GM23338 (cell line): ENCODE measurements at regions not wholly inside any gene's neighbourhood (a gene's known extent, or its start where the extent isn't known, plus 50 kb on each side); places are given as distances from the start of the nearest gene placed in this dataset.

Source experiments
- ATAC-seq: fragments of 200-7000 bp; cut with Tn5 transposase; 3 replicates; pipeline ENCODE4 v1.9.1; 2020
- DNase-seq: peaks from one replicate; pipeline ENCODE4 v3.0.0-alpha.2; 2015; ENCODE audit warnings: low spot score
- H2AFZ ChIP-seq: fragments of 200-600 bp; sonication (generic); 2 replicates; pipeline ENCODE4 v1.8.0; 2016; ENCODE audit warnings: antibody characterized with exemption, mild to moderate bottlenecking, moderate library complexity
- H3F3A ChIP-seq: fragments of 200-600 bp; sonication (generic); replicated peaks from 2 replicates; pipeline ENCODE4 v1.8.0; 2017; ENCODE audit warnings: antibody characterized with exemption, mixed run types, low read depth
- H3K27ac ChIP-seq: fragments of 200-600 bp; sonication (generic); 2 replicates; pipeline ENCODE4 v1.6.1; 2016; ENCODE audit warnings: low read depth
- H3K27me3 ChIP-seq: fragments of 200-600 bp; sonication (generic); 2 replicates; pipeline ENCODE4 v1.8.0; 2016; ENCODE audit warnings: mild to moderate bottlenecking, mixed run types, moderate library complexity; ENCODE audit not compliant: insufficient read depth
- H3K36me3 ChIP-seq: fragments of 200-600 bp; sonication (generic); 2 replicates; pipeline ENCODE4 v1.8.0; 2016; ENCODE audit warnings: mild to moderate bottlenecking; ENCODE audit not compliant: insufficient read depth
- H3K4me1 ChIP-seq: fragments of 200-600 bp; sonication (generic); 2 replicates; pipeline ENCODE4 v1.8.0; 2016; ENCODE audit warnings: mild to moderate bottlenecking, moderate library complexity; ENCODE audit not compliant: insufficient read depth
- H3K4me2 ChIP-seq: fragments of 200-600 bp; sonication (generic); 2 replicates; pipeline ENCODE4 v1.7.1; 2017; ENCODE audit warnings: mixed run types
- H3K4me3 ChIP-seq: fragments of 200-600 bp; sonication (generic); 2 replicates; pipeline ENCODE4 v1.6.1; 2016; ENCODE audit warnings: mixed run types
- H3K79me2 ChIP-seq: fragments of 200-600 bp; sonication (generic); replicated peaks from 2 replicates; pipeline ENCODE4 v1.8.0; 2017; ENCODE audit warnings: mild to moderate bottlenecking; ENCODE audit not compliant: insufficient read depth
- H3K9me2 ChIP-seq: fragments of 200-600 bp; sonication (generic); 2 replicates; pipeline ENCODE4 v1.8.0; 2017; ENCODE audit not compliant: insufficient read depth
- H4K20me1 ChIP-seq: fragments of 200-600 bp; sonication (generic); replicated peaks from 2 replicates; pipeline ENCODE4 v1.8.0; 2017; ENCODE audit warnings: mild to moderate bottlenecking; ENCODE audit not compliant: insufficient read depth
- H3K27ac Mint-ChIP-seq: 2 replicates; pipeline ENCODE4 v1.8.0; 2020; ENCODE audit warnings: inconsistent platforms, mild to moderate bottlenecking, moderate library complexity, mixed read lengths
- H3K27me3 Mint-ChIP-seq: 3 replicates; pipeline ENCODE4 v1.8.0; 2022; ENCODE audit warnings: low read depth, mild to moderate bottlenecking, moderate library complexity, mixed read lengths, inconsistent platforms; ENCODE audit not compliant: insufficient read depth, poor library complexity
- H3K36me3 Mint-ChIP-seq: 3 replicates; pipeline ENCODE4 v1.8.0; 2021; ENCODE audit warnings: low read depth, mild to moderate bottlenecking, inconsistent platforms, moderate library complexity, mixed read lengths
- H3K4me1 Mint-ChIP-seq: 3 replicates; pipeline ENCODE4 v1.8.0; 2020; ENCODE audit warnings: mild to moderate bottlenecking, inconsistent platforms, mixed read lengths
- H3K4me3 Mint-ChIP-seq: 3 replicates; pipeline ENCODE4 v1.8.0; 2021; ENCODE audit warnings: moderate library complexity, mild to moderate bottlenecking, inconsistent platforms, mixed read lengths
- H3K9me3 Mint-ChIP-seq: 3 replicates; pipeline ENCODE4 v1.8.0; 2020; ENCODE audit warnings: moderate library complexity, mild to moderate bottlenecking, inconsistent platforms, mixed read lengths
- CREB1 ChIP-seq: fragments of 250-450 bp; sonication (Bioruptor Pico); IDR thresholded peaks from 2 replicates; pipeline ENCODE4 v1.5.0; 2020; ENCODE audit warnings: low read depth, mild to moderate bottlenecking, moderate library complexity
- EZH2 ChIP-seq: fragments of 200-600 bp; sonication (generic); IDR thresholded peaks from one replicate; pipeline ENCODE4 v1.8.0; 2017; ENCODE audit warnings: antibody characterized with exemption, mild to moderate bottlenecking, low read depth; ENCODE audit not compliant: unreplicated experiment
- EZH2phosphoT487 ChIP-seq: fragments of 200-600 bp; sonication (generic); IDR thresholded peaks from one replicate; pipeline ENCODE4 v1.8.1; 2018; ENCODE audit warnings: antibody characterized with exemption; ENCODE audit not compliant: unreplicated experiment
- JUNB ChIP-seq: IDR thresholded peaks from one replicate; pipeline ENCODE4 v1.6.1; 2016; ENCODE audit warnings: antibody characterized with exemption; ENCODE audit not compliant: unreplicated experiment
- NANOG ChIP-seq: IDR thresholded peaks from 2 replicates; pipeline ENCODE4 v1.6.1; 2016; ENCODE audit warnings: antibody characterized with exemption, borderline replicate concordance
- POLR2AphosphoS5 ChIP-seq: IDR thresholded peaks from 2 replicates; pipeline ENCODE4 v1.6.1; 2016; ENCODE audit warnings: antibody characterized with exemption, low read depth
- STAT1 ChIP-seq: IDR thresholded peaks from one replicate; pipeline ENCODE4 v1.6.1; 2016; ENCODE audit warnings: antibody characterized with exemption; ENCODE audit not compliant: unreplicated experiment
- ZNF114 ChIP-seq: fragments of 250-450 bp; sonication (Bioruptor Pico); IDR thresholded peaks from 2 replicates; pipeline ENCODE4 v1.5.0; 2020; ENCODE audit warnings: mild to moderate bottlenecking, moderate library complexity
- ZNF331 ChIP-seq: fragments of 250-450 bp; sonication (Bioruptor Pico); IDR thresholded peaks from 2 replicates; pipeline ENCODE4 v1.5.0; 2020; ENCODE audit warnings: low read depth, mild to moderate bottlenecking, moderate library complexity
- TF ChIP-seq, protein P1 (sequence below): fragments of 250-450 bp; sonication (Bioruptor Pico); IDR thresholded peaks from 2 replicates; pipeline ENCODE4 v1.5.0; 2020; ENCODE audit warnings: mild to moderate bottlenecking, moderate library complexity
- TF ChIP-seq, protein P2 (sequence below): IDR thresholded peaks from 2 replicates; pipeline ENCODE4 v1.6.1; 2016; ENCODE audit warnings: antibody characterized with exemption
- TF ChIP-seq, protein P3 (sequence below): IDR thresholded peaks from one replicate; pipeline ENCODE4 v1.6.1; 2018; ENCODE audit warnings: antibody characterized with exemption; ENCODE audit not compliant: unreplicated experiment
- TF ChIP-seq, protein P4 (sequence below), 2 experiments: fragments of 200-600 bp in 1 of 2; sonication (generic) in 1 of 2; conservative IDR thresholded peaks; 2 replicates each; pipeline versions ENCODE4 v1.5.1 to v1.6.1; 2016 to 2017; ENCODE audit warnings: antibody characterized with exemption in 2 of 2, low read depth in 2 of 2, mild to moderate bottlenecking in 2 of 2, moderate library complexity in 1 of 2

DNA sequence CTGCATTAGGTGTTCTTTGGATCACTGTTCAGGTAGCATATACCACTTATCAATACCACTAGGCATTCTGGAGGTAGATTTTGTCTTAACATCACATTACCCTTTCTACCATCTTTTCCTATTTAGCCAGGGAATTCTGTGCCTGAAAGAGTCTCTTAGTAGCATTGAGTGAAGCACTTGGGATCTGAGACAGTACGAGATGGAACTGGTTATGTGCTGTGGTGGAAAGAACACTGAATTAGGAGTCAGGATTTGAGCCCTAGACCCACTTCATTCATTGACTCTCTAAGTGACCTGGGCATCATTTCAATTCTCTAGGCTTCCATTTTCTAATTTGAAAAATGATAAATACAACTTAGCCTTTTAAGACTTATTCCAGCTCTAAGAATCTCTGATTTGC is 291.1 kb downstream of the DMAC1 start:
- Histone ChIP-seq H3K36me3 (no peaks in the 10 kb centered on the region), H3K27me3 (no peaks in the 10 kb centered on the region), H3K27ac (no peak overlapping the region), H4K20me1 (no peaks in the 10 kb centered on the region), H3K4me3 (no peak overlapping the region), H3K4me1 (no peaks in the 10 kb centered on the region), H2AFZ (no peak overlapping the region), H3K9me2 (peaks cover 11% of the 10 kb centered on the region), H3F3A (no peaks in the 10 kb centered on the region), H3K79me2 (no peaks in the 10 kb centered on the region), H3K4me2 (no peak overlapping the region)
- TF ChIP-seq, protein P1, sequence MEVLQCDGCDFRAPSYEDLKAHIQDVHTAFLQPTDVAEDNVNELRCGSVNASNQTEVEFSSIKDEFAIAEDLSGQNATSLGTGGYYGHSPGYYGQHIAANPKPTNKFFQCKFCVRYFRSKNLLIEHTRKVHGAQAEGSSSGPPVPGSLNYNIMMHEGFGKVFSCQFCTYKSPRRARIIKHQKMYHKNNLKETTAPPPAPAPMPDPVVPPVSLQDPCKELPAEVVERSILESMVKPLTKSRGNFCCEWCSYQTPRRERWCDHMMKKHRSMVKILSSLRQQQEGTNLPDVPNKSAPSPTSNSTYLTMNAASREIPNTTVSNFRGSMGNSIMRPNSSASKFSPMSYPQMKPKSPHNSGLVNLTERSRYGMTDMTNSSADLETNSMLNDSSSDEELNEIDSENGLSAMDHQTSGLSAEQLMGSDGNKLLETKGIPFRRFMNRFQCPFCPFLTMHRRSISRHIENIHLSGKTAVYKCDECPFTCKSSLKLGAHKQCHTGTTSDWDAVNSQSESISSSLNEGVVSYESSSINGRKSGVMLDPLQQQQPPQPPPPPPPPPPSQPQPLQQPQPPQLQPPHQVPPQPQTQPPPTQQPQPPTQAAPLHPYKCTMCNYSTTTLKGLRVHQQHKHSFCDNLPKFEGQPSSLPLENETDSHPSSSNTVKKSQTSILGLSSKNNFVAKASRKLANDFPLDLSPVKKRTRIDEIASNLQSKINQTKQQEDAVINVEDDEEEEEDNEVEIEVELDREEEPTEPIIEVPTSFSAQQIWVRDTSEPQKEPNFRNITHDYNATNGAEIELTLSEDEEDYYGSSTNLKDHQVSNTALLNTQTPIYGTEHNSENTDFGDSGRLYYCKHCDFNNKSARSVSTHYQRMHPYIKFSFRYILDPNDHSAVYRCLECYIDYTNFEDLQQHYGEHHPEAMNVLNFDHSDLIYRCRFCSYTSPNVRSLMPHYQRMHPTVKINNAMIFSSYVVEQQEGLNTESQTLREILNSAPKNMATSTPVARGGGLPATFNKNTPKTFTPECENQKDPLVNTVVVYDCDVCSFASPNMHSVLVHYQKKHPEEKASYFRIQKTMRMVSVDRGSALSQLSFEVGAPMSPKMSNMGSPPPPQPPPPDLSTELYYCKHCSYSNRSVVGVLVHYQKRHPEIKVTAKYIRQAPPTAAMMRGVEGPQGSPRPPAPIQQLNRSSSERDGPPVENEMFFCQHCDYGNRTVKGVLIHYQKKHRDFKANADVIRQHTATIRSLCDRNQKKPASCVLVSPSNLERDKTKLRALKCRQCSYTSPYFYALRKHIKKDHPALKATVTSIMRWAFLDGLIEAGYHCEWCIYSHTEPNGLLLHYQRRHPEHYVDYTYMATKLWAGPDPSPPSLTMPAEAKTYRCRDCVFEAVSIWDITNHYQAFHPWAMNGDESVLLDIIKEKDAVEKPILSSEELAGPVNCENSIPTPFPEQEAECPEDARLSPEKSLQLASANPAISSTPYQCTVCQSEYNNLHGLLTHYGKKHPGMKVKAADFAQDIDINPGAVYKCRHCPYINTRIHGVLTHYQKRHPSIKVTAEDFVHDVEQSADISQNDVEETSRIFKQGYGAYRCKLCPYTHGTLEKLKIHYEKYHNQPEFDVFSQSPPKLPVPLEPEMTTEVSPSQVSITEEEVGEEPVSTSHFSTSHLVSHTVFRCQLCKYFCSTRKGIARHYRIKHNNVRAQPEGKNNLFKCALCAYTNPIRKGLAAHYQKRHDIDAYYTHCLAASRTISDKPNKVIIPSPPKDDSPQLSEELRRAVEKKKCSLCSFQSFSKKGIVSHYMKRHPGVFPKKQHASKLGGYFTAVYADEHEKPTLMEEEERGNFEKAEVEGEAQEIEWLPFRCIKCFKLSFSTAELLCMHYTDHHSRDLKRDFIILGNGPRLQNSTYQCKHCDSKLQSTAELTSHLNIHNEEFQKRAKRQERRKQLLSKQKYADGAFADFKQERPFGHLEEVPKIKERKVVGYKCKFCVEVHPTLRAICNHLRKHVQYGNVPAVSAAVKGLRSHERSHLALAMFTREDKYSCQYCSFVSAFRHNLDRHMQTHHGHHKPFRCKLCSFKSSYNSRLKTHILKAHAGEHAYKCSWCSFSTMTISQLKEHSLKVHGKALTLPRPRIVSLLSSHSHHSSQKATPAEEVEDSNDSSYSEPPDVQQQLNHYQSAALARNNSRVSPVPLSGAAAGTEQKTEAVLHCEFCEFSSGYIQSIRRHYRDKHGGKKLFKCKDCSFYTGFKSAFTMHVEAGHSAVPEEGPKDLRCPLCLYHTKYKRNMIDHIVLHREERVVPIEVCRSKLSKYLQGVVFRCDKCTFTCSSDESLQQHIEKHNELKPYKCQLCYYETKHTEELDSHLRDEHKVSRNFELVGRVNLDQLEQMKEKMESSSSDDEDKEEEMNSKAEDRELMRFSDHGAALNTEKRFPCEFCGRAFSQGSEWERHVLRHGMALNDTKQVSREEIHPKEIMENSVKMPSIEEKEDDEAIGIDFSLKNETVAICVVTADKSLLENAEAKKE (CRISPR knock-in tag): no peak
- TF ChIP-seq EZH2 (no peak), NANOG (no peak), CREB1 (no peak), STAT1 (no peak), EZH2phosphoT487 (no peak), JUNB (no peak), POLR2AphosphoS5 (no peak), ZNF114 (CRISPR knock-in tag) (no peak), ZNF331 (CRISPR knock-in tag) (no peak)
- TF ChIP-seq, protein P2, sequence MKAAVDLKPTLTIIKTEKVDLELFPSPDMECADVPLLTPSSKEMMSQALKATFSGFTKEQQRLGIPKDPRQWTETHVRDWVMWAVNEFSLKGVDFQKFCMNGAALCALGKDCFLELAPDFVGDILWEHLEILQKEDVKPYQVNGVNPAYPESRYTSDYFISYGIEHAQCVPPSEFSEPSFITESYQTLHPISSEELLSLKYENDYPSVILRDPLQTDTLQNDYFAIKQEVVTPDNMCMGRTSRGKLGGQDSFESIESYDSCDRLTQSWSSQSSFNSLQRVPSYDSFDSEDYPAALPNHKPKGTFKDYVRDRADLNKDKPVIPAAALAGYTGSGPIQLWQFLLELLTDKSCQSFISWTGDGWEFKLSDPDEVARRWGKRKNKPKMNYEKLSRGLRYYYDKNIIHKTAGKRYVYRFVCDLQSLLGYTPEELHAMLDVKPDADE: no peak
- TF ChIP-seq, protein P3, sequence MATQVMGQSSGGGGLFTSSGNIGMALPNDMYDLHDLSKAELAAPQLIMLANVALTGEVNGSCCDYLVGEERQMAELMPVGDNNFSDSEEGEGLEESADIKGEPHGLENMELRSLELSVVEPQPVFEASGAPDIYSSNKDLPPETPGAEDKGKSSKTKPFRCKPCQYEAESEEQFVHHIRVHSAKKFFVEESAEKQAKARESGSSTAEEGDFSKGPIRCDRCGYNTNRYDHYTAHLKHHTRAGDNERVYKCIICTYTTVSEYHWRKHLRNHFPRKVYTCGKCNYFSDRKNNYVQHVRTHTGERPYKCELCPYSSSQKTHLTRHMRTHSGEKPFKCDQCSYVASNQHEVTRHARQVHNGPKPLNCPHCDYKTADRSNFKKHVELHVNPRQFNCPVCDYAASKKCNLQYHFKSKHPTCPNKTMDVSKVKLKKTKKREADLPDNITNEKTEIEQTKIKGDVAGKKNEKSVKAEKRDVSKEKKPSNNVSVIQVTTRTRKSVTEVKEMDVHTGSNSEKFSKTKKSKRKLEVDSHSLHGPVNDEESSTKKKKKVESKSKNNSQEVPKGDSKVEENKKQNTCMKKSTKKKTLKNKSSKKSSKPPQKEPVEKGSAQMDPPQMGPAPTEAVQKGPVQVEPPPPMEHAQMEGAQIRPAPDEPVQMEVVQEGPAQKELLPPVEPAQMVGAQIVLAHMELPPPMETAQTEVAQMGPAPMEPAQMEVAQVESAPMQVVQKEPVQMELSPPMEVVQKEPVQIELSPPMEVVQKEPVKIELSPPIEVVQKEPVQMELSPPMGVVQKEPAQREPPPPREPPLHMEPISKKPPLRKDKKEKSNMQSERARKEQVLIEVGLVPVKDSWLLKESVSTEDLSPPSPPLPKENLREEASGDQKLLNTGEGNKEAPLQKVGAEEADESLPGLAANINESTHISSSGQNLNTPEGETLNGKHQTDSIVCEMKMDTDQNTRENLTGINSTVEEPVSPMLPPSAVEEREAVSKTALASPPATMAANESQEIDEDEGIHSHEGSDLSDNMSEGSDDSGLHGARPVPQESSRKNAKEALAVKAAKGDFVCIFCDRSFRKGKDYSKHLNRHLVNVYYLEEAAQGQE: no peak
- TF ChIP-seq, protein P4, sequence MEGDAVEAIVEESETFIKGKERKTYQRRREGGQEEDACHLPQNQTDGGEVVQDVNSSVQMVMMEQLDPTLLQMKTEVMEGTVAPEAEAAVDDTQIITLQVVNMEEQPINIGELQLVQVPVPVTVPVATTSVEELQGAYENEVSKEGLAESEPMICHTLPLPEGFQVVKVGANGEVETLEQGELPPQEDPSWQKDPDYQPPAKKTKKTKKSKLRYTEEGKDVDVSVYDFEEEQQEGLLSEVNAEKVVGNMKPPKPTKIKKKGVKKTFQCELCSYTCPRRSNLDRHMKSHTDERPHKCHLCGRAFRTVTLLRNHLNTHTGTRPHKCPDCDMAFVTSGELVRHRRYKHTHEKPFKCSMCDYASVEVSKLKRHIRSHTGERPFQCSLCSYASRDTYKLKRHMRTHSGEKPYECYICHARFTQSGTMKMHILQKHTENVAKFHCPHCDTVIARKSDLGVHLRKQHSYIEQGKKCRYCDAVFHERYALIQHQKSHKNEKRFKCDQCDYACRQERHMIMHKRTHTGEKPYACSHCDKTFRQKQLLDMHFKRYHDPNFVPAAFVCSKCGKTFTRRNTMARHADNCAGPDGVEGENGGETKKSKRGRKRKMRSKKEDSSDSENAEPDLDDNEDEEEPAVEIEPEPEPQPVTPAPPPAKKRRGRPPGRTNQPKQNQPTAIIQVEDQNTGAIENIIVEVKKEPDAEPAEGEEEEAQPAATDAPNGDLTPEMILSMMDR (conservative IDR thresholded peaks at IDR 0.05; ENCODE audit: low read depth in 2 of 2): no peak
- no peak for ATAC-seq
- DNase-seq: no peak
- no peaks in the 10 kb centered on the region for H3K9me3 Mint-ChIP-seq
- no peaks in the 10 kb centered on the region for H3K27me3 Mint-ChIP-seq
- no peak overlapping the region for H3K4me3 Mint-ChIP-seq
- H3K4me1 Mint-ChIP-seq: no peaks in the 10 kb centered on the region
- H3K27ac Mint-ChIP-seq: no peak overlapping the region
- H3K36me3 Mint-ChIP-seq: no peaks in the 10 kb centered on the region
